ENCODE measurements at regions not wholly inside any gene's neighbourhood (a gene's known extent, or its start where the extent isn't known, plus 50 kb on each side); places are given as distances from the start of the nearest gene placed in this dataset.

DNA sequence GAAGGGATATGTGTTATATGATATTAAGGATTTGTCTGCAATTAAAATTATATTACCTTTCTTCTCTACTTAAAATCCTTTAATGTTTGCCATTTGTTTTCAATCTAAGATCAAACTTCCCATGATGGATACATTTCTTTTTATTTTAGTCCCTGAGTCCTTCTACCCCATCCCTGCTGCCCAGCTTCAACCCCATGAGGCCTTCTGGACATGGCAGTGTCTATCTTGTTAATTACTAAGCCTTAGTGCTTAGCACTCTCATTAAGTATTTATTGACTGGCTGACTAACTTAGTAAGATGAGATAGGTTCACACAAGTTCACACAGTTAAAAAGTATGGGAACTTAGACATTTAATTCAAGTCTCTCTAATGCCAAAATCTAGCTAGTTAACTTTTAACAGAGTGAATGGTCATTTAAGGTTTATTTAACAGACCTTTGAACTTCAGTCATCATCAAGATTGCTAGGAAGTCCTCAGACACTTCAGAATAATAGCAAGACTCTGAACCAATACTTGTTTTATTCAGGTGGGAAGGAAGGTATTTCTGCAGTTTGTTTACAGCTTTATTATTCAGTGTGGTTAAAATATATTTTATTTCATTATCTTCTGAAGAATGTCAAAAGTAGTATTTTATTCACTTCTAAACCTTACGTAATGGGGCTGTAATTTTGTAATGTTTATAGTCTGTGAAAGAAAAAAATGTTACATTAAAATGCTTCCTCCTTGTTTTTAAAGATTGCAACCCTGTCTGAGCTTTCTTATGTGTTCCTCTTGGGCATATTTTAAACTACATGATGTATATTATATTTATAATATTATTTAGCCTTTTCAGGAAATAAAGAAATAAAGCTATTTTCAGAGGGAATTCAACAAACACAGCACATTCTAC lies 848.9 kb downstream of the REEP3 start:
- H3K4me1 ChIP-seq (ENCODE audit: control insufficient read depth in 5 of 5, insufficient read depth in 5 of 5, low read length in 5 of 5) = no peaks in the 10 kb centered on the region
- no peak overlapping the region for H3K4me3 ChIP-seq (ENCODE audit: low read depth in 1 of 5, low read length in 5 of 5)
- H3K27ac ChIP-seq (ENCODE audit: low read depth, low read length) = no peak overlapping the region
- H3K36me3 ChIP-seq (ENCODE audit: control insufficient read depth in 5 of 5, insufficient read depth in 5 of 5, low read length in 5 of 5) = no peaks in the 10 kb centered on the region
- H3K27me3 ChIP-seq (ENCODE audit: control insufficient read depth in 5 of 5, insufficient read depth in 4 of 5, low read length in 5 of 5) = no peaks in the 10 kb centered on the region
- H3K9me3 ChIP-seq (ENCODE audit: control insufficient read depth in 5 of 5, low read length in 5 of 5) = no peaks in the 10 kb centered on the region
- no peak overlapping the region for H3K9ac ChIP-seq (ENCODE audit: low read length in 5 of 5)

DNA sequence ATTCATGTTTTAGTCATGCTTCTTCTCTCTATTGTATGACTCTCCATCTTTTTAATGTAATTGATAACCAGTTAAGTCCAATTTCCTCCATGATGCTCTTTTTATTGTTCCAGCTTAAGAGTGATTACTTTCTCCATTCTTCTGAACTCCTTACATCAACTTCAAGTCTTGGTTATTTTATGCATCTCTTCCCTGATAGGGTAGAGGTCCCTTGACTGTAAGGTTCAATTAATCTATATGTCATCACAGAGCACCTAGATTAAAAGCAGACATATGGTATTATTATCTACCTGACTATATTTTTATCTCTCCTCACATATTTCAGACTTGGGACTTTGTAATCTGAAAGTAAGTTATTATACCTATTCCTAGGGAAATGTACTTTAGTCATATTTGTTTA lies 853.1 kb downstream of the REEP3 start:
- no peaks in the 10 kb centered on the region for H3K36me3 ChIP-seq (ENCODE audit: control insufficient read depth in 5 of 5, insufficient read depth in 5 of 5, low read length in 5 of 5)
- no peak overlapping the region for H3K9ac ChIP-seq (ENCODE audit: low read length in 5 of 5)
- no peak overlapping the region for H3K27ac ChIP-seq (ENCODE audit: low read depth, low read length)
- no peak overlapping the region for H3K4me3 ChIP-seq (ENCODE audit: low read depth in 1 of 5, low read length in 5 of 5)
- H3K9me3 ChIP-seq (ENCODE audit: control insufficient read depth in 5 of 5, low read length in 5 of 5) = peaks cover 0 to 3% (median 0%) of the 10 kb centered on the region in 5 donors
- no peaks in the 10 kb centered on the region for H3K4me1 ChIP-seq (ENCODE audit: control insufficient read depth in 5 of 5, insufficient read depth in 5 of 5, low read length in 5 of 5)
- H3K27me3 ChIP-seq (ENCODE audit: control insufficient read depth in 5 of 5, insufficient read depth in 4 of 5, low read length in 5 of 5) = no peaks in the 10 kb centered on the region

DNA sequence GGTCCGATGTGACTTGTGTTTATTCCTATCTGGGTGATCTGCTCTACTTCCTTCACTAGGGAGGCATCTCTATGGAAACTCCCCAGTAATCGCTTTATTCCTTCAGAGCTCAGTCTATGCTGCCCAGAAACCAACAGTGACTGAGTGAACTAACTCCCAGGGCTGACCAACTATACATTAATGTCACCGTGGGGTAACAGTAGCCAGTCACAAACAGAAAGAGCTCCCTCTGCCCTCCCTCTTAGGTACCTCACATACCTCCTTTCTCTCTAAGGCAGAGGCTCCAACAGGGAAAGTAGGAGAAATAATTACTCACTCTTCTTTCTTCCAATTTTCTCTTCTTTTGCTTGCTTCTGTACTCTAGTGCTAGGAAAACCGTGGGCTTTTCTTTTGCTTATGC lies 855.0 kb downstream of the REEP3 start:
- peaks cover 0 to 3% (median 0%) of the 10 kb centered on the region in 5 donors for H3K9me3 ChIP-seq (ENCODE audit: control insufficient read depth in 5 of 5, low read length in 5 of 5)
- no peaks in the 10 kb centered on the region for H3K27me3 ChIP-seq (ENCODE audit: control insufficient read depth in 5 of 5, insufficient read depth in 4 of 5, low read length in 5 of 5)
- H3K36me3 ChIP-seq (ENCODE audit: control insufficient read depth in 5 of 5, insufficient read depth in 5 of 5, low read length in 5 of 5) = no peaks in the 10 kb centered on the region
- H3K4me3 ChIP-seq (ENCODE audit: low read depth in 1 of 5, low read length in 5 of 5) = no peak overlapping the region
- no peaks in the 10 kb centered on the region for H3K4me1 ChIP-seq (ENCODE audit: control insufficient read depth in 5 of 5, insufficient read depth in 5 of 5, low read length in 5 of 5)
- no peak overlapping the region for H3K9ac ChIP-seq (ENCODE audit: low read length in 5 of 5)
- H3K27ac ChIP-seq (ENCODE audit: low read depth, low read length) = no peak overlapping the region

DNA sequence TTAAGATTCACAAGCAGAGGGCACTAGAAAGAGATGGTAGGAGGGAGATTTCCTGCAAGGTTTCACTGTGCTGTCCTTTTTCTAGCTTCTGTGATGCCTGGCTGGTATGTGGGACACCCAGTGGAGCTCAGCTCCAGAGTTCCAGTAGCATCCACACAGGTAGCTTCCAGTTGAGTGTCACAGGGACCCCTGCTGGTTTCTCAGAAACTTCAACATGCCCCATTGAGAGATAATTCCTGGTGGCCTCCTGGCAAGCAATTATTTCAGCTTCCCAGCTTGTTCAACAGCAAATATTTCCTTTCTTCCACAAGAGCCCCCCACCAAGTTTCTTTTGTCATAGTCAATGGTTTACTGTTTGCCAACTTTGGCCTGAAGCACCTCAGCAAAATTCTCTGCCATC lies 858.7 kb downstream of the REEP3 start:
- no peak overlapping the region for H3K4me3 ChIP-seq (ENCODE audit: low read depth in 1 of 5, low read length in 5 of 5)
- no peak overlapping the region for H3K27ac ChIP-seq (ENCODE audit: low read depth, low read length)
- peaks cover 0 to 3% (median 1%) of the 10 kb centered on the region in 5 donors for H3K9me3 ChIP-seq (ENCODE audit: control insufficient read depth in 5 of 5, low read length in 5 of 5)
- no peak overlapping the region for H3K9ac ChIP-seq (ENCODE audit: low read length in 5 of 5)
- no peaks in the 10 kb centered on the region for H3K36me3 ChIP-seq (ENCODE audit: control insufficient read depth in 5 of 5, insufficient read depth in 5 of 5, low read length in 5 of 5)
- H3K4me1 ChIP-seq (ENCODE audit: control insufficient read depth in 5 of 5, insufficient read depth in 5 of 5, low read length in 5 of 5) = peaks cover 0 to 3% (median 0%) of the 10 kb centered on the region in 5 donors
- H3K27me3 ChIP-seq (ENCODE audit: control insufficient read depth in 5 of 5, insufficient read depth in 4 of 5, low read length in 5 of 5) = no peaks in the 10 kb centered on the region

DNA sequence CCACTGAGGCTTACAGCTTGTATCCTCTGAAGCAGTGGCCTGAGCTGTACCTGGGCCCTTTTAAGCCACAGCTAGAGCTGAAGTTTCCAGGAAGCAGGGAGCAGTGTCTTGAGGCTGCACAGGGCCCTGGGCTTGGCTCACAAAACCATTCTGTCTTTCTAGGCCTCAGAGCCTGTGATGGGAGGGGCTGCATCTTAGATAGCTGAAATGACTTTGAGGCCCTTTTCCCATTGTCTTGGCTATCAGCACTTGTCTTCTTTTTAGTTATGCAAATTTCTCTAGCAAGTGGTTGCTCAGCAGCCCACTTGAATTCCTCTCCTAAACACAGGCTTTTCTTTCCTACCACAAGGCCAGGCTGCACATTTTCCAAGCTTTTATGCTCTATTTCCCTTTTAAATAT lies 864.2 kb downstream of the REEP3 start:
- Histone ChIP-seq H3K9ac (ENCODE audit: low read length in 5 of 5) (no peak overlapping the region), H3K4me3 (ENCODE audit: low read depth in 1 of 5, low read length in 5 of 5) (no peak overlapping the region), H3K4me1 (ENCODE audit: control insufficient read depth in 5 of 5, insufficient read depth in 5 of 5, low read length in 5 of 5) (peaks cover 0 to 3% (median 0%) of the 10 kb centered on the region in 5 donors), H3K27ac (ENCODE audit: low read depth, low read length) (no peak overlapping the region), H3K9me3 (ENCODE audit: control insufficient read depth in 5 of 5, low read length in 5 of 5) (peaks cover 0 to 10% (median 0%) of the 10 kb centered on the region in 5 donors), H3K27me3 (ENCODE audit: control insufficient read depth in 5 of 5, insufficient read depth in 4 of 5, low read length in 5 of 5) (no peaks in the 10 kb centered on the region), H3K36me3 (ENCODE audit: control insufficient read depth in 5 of 5, insufficient read depth in 5 of 5, low read length in 5 of 5) (no peaks in the 10 kb centered on the region)

DNA sequence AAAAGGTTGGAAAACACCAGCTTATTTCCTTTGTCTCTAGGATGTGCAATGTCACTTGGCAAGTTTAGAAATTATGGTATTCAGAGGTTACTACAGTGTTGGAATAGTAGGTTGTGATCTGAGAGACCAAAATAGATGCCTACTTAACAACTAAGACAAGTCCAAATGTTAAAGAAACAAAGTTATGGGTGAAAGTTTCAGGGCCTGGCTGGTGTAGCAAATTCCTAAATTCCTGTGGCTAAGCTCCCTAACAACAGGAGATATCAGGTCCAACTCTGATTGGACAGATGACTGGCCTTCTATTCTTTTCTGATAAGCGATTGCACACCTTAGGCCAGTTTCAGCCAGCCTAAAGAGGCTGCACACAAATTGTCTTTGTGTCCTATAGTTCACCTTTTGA lies 873.5 kb downstream of the REEP3 start:
- H3K36me3 ChIP-seq (ENCODE audit: control insufficient read depth in 5 of 5, insufficient read depth in 5 of 5, low read length in 5 of 5) = no peaks in the 10 kb centered on the region
- peaks cover 0 to 5% (median 0%) of the 10 kb centered on the region in 5 donors for H3K9me3 ChIP-seq (ENCODE audit: control insufficient read depth in 5 of 5, low read length in 5 of 5)
- H3K4me3 ChIP-seq (ENCODE audit: low read depth in 1 of 5, low read length in 5 of 5) = no peak overlapping the region
- H3K9ac ChIP-seq (ENCODE audit: low read length in 5 of 5) = no peak overlapping the region
- no peaks in the 10 kb centered on the region for H3K27me3 ChIP-seq (ENCODE audit: control insufficient read depth in 5 of 5, insufficient read depth in 4 of 5, low read length in 5 of 5)
- H3K27ac ChIP-seq (ENCODE audit: low read depth, low read length) = no peak overlapping the region
- peaks cover 0 to 13% (median 5%) of the 10 kb centered on the region in 5 donors for H3K4me1 ChIP-seq (ENCODE audit: control insufficient read depth in 5 of 5, insufficient read depth in 5 of 5, low read length in 5 of 5)

DNA sequence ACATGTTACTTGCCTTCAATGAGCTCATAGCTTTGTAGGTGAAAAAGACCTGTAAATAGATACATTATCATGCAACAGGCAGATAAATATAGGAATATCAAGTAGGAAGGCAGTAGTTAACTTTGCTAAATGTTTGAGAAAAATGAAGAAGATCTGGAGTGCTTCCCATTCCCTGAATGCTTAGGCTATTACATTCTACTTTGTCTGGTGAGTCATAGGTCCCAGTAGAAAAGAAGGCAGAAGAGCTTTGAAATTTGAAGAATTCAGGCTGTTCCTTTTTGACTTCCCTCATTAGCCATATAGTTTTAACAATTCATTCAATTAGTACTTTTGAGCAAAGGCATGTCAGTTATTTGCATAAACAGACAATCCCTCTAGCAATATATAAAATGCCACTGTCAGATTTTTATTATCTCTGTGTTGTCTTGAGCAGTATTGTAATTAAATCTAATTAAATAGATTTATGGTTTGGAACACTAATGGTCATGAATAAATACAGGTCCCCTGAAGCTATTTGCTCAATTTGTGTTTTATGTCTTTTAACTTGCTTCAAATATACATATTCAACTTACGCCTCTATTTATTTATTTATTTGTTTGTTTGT lies 875.0 kb downstream of the REEP3 start:
- no peak overlapping the region for H3K4me3 ChIP-seq (ENCODE audit: low read depth in 1 of 5, low read length in 5 of 5)
- no peak overlapping the region for H3K9ac ChIP-seq (ENCODE audit: low read length in 5 of 5)
- H3K9me3 ChIP-seq (ENCODE audit: control insufficient read depth in 5 of 5, low read length in 5 of 5) = peaks cover 0 to 5% (median 0%) of the 10 kb centered on the region in 5 donors
- H3K27ac ChIP-seq (ENCODE audit: low read depth, low read length) = no peak overlapping the region
- no peaks in the 10 kb centered on the region for H3K36me3 ChIP-seq (ENCODE audit: control insufficient read depth in 5 of 5, insufficient read depth in 5 of 5, low read length in 5 of 5)
- no peaks in the 10 kb centered on the region for H3K27me3 ChIP-seq (ENCODE audit: control insufficient read depth in 5 of 5, insufficient read depth in 4 of 5, low read length in 5 of 5)
- H3K4me1 ChIP-seq (ENCODE audit: control insufficient read depth in 5 of 5, insufficient read depth in 5 of 5, low read length in 5 of 5) = peaks cover 0 to 13% (median 5%) of the 10 kb centered on the region in 5 donors

DNA sequence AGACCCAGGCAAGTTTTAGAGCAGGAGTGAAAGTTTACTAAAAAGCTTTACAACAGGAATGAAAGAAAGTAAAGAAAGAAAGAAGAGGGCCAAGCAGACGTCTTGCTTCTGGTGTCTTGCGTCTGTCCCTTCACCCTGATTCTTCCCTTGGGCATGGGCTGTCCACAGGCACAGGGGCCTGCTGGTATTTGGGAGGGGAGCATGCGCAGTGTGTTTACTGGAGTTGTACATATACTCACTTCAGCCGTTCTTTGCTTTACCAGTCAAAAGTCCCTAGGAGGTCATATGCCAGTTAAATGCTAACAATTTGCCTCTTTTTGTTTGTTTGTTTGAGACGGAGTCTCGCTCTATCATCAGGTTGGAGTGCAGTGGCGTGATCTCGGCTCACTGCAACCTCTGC lies 875.9 kb downstream of the REEP3 start:
- Histone ChIP-seq H3K9ac (ENCODE audit: low read length in 5 of 5) (no peak overlapping the region), H3K27ac (ENCODE audit: low read depth, low read length) (no peak overlapping the region), H3K4me3 (ENCODE audit: low read depth in 1 of 5, low read length in 5 of 5) (no peak overlapping the region), H3K9me3 (ENCODE audit: control insufficient read depth in 5 of 5, low read length in 5 of 5) (peaks cover 0 to 5% (median 0%) of the 10 kb centered on the region in 5 donors), H3K4me1 (ENCODE audit: control insufficient read depth in 5 of 5, insufficient read depth in 5 of 5, low read length in 5 of 5) (peaks cover 0 to 13% (median 5%) of the 10 kb centered on the region in 5 donors), H3K27me3 (ENCODE audit: control insufficient read depth in 5 of 5, insufficient read depth in 4 of 5, low read length in 5 of 5) (no peaks in the 10 kb centered on the region), H3K36me3 (ENCODE audit: control insufficient read depth in 5 of 5, insufficient read depth in 5 of 5, low read length in 5 of 5) (no peaks in the 10 kb centered on the region)

DNA sequence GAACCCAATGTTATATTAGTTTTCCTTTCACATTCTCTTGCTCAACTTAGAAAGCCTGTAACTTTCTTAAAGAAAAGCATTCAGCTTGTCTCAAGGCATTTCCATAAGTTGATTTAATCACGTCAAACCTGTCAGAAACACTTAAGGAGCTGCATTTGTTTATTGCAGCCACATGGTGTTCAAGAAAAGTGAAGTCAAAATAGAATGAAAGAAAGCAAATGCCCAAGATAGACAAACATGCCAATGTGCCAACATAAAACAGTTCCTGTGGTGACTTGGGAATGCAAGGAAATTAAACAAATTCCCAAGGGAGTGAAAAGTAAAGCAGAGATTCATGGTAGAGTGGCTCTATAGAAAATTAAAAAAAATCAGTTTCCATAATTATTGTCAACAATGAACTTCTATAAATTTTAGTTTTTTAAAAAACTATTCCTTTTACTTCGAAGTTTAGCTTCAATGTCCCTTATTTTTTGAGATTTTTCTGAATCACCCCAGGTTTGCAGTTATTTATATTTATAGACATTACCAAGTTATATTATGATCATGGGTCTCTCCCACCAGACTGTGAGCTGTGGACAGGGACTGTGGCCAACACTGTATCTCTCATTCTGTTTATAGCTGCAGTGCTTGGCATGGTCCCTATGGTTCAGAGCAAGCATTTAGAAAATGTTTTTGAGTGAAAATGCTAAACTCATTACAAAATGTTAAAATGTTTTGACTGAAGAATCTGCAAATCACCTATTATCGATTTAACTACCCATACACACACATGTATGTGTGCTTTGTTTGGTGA lies 887.4 kb downstream of the REEP3 start:
- Histone ChIP-seq H3K36me3 (ENCODE audit: control insufficient read depth in 5 of 5, insufficient read depth in 5 of 5, low read length in 5 of 5) (no peaks in the 10 kb centered on the region), H3K9ac (ENCODE audit: low read length in 5 of 5) (no peak overlapping the region), H3K9me3 (ENCODE audit: control insufficient read depth in 5 of 5, low read length in 5 of 5) (no peaks in the 10 kb centered on the region), H3K27ac (ENCODE audit: low read depth, low read length) (no peak overlapping the region), H3K4me1 (ENCODE audit: control insufficient read depth in 5 of 5, insufficient read depth in 5 of 5, low read length in 5 of 5) (no peaks in the 10 kb centered on the region), H3K27me3 (ENCODE audit: control insufficient read depth in 5 of 5, insufficient read depth in 4 of 5, low read length in 5 of 5) (no peaks in the 10 kb centered on the region), H3K4me3 (ENCODE audit: low read depth in 1 of 5, low read length in 5 of 5) (no peak overlapping the region)

DNA sequence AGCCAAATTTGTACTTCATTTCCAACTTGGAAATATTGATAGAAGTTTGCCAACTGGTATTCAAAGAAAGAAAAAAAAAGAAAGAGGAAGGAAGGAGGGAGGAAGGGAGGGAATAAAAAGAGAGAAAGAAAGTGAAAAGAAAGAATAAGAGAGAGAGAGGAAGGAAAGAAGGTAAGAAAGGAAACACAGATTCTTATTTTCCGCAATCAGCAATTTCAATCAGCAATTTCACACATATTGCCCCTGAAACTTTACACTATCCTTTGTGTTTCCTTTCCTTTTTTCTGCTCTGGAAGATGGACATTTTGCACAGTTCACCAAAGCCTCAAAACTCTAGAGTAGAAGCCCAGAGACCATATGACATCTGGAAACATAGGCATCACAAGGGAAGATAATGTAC lies 888.1 kb downstream of the REEP3 start:
- H3K27ac ChIP-seq (ENCODE audit: low read depth, low read length) = no peak overlapping the region
- H3K27me3 ChIP-seq (ENCODE audit: control insufficient read depth in 5 of 5, insufficient read depth in 4 of 5, low read length in 5 of 5) = no peaks in the 10 kb centered on the region
- H3K4me1 ChIP-seq (ENCODE audit: control insufficient read depth in 5 of 5, insufficient read depth in 5 of 5, low read length in 5 of 5) = no peaks in the 10 kb centered on the region

More for the DNA sequence above, 888.1 kb downstream of the REEP3 start:
- H3K4me3 ChIP-seq (ENCODE audit: low read depth in 1 of 5, low read length in 5 of 5) = no peak overlapping the region
- no peaks in the 10 kb centered on the region for H3K36me3 ChIP-seq (ENCODE audit: control insufficient read depth in 5 of 5, insufficient read depth in 5 of 5, low read length in 5 of 5)
- no peak overlapping the region for H3K9ac ChIP-seq (ENCODE audit: low read length in 5 of 5)
- no peaks in the 10 kb centered on the region for H3K9me3 ChIP-seq (ENCODE audit: control insufficient read depth in 5 of 5, low read length in 5 of 5)
